Muscle layer of duodenum (tissue), 2 donors: ENCODE measurements at regions not wholly inside any gene's neighbourhood (a gene's known extent, or its start where the extent isn't known, plus 50 kb on each side); places are given as distances from the start of the nearest gene placed in this dataset.

Experiments used
- H3K27ac ChIP-seq: one replicate; pipeline ENCODE4 v1.7.0; 2013; ENCODE audit warnings: mild to moderate bottlenecking, low read length
- H3K27me3 ChIP-seq: one replicate; pipeline ENCODE4 v1.7.0; 2013; ENCODE audit warnings: low read depth, mild to moderate bottlenecking, control low read depth, low read length
- H3K36me3 ChIP-seq, 2 donors: one replicate each; pipeline ENCODE4 v1.7.0; 2013; ENCODE audit warnings: low read length in 2 of 2, control low read depth in 1 of 2, mild to moderate bottlenecking in 1 of 2; ENCODE audit not compliant: insufficient read depth in 2 of 2, control insufficient read depth in 1 of 2
- H3K4me1 ChIP-seq, 2 donors: one replicate each; pipeline ENCODE4 v1.7.0; 2013; ENCODE audit warnings: low read length in 2 of 2, mild to moderate bottlenecking in 2 of 2, control low read depth in 1 of 2, moderate library complexity in 1 of 2; ENCODE audit not compliant: insufficient read depth in 2 of 2, control insufficient read depth in 1 of 2
- H3K4me3 ChIP-seq, 2 donors: one replicate each; pipeline ENCODE4 v1.7.0; 2013; ENCODE audit warnings: low read length in 2 of 2, low read depth in 1 of 2, mild to moderate bottlenecking in 1 of 2
- H3K9me3 ChIP-seq, 2 donors: one replicate each; pipeline ENCODE4 v1.7.0; 2013; ENCODE audit warnings: low read length in 2 of 2, control low read depth in 1 of 2, mild to moderate bottlenecking in 1 of 2; ENCODE audit not compliant: control insufficient read depth in 1 of 2
- donor health status: healthy.

- H3K36me3 ChIP-seq, result no peaks in the 10 kb centered on the region
- H3K4me1 ChIP-seq, result peaks cover 8 to 20% of the 10 kb centered on the region in 2 donors
- no peaks in the 10 kb centered on the region for H3K27me3 ChIP-seq
- H3K27ac ChIP-seq, result peak overlapping the region; percentile 28
- H3K4me3 ChIP-seq, result no peak overlapping the region
- H3K9me3 ChIP-seq, result no peaks in the 10 kb centered on the region
These were observed 127.3 kb upstream of the PRICKLE2 start for GRCh38 chr3:64352639-64352992.

GRCh38 chr3:64351713-64352638 lies 126.7 kb upstream of the PRICKLE2 start:
- Histone ChIP-seq H3K27ac (peak overlapping the region; percentile 28), H3K4me3 (no peak overlapping the region), H3K9me3 (no peaks in the 10 kb centered on the region), H3K4me1 (peaks cover 8 to 20% of the 10 kb centered on the region in 2 donors), H3K27me3 (no peaks in the 10 kb centered on the region), H3K36me3 (no peaks in the 10 kb centered on the region)

GRCh38 chr3:64349551-64349950 lies 124.3 kb upstream of the PRICKLE2 start:
- Histone ChIP-seq H3K27me3 (no peaks in the 10 kb centered on the region), H3K4me1 (peaks cover 4 to 23% of the 10 kb centered on the region in 2 donors), H3K4me3 (no peak overlapping the region), H3K9me3 (no peaks in the 10 kb centered on the region), H3K27ac (no peak overlapping the region), H3K36me3 (no peaks in the 10 kb centered on the region)

DNA sequence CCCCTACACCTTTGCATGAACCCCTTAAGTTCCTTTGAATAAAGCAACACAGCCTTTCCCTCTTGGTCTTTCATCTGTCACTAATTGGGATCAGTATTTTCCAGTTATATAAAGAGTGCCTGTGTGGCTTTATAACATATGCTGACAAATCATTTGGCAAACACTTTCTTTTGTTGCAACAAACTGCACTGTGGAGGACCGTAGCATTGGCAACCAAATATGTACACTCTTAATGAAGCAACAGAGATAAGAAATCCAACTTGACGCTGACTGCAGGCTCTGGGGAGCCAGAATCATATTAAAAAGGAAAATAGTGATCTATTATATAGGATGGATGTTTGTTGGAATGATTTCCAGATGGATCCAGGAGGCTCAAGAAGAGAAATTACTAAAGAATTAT lies 120.1 kb upstream of the PRICKLE2 start:
- Histone ChIP-seq H3K9me3 (no peaks in the 10 kb centered on the region), H3K36me3 (no peaks in the 10 kb centered on the region), H3K4me3 (peak overlapping the region in 1 of 2 donors; percentile 7), H3K27ac (peak overlapping the region; percentile 84), H3K4me1 (peaks cover 8 to 34% of the 10 kb centered on the region in 2 donors), H3K27me3 (no peaks in the 10 kb centered on the region)

DNA sequence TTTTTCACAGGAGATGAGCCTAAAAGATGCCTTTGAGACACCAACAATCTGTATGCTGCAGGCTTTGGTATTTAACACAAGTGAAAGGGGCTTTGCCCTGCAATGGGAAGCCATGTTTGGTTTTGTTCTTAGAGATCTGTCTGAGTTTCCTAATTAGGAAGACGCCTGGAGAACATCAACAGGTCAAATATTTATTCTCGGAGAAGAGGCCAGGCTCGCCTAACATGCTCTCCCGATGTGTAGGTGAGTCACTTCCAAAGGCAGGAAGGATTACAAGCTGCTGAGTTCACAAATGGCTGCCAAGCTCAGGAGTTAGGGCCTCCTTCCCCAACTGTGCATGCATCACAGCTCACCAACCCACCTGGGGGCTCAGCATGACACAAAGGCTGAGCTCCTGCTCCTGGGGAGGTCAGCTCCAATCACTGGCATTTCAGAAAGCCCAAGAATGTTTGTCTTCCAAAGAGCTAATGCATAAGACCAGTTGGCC lies 119.5 kb upstream of the PRICKLE2 start:
- no peaks in the 10 kb centered on the region for H3K36me3 ChIP-seq
- H3K4me1 ChIP-seq, result peaks cover 8 to 30% of the 10 kb centered on the region in 2 donors
- peak overlapping the region; percentile 84 for H3K27ac ChIP-seq
- peak overlapping the region in 1 of 2 donors; percentile 7 for H3K4me3 ChIP-seq
- H3K27me3 ChIP-seq, result no peaks in the 10 kb centered on the region
- no peaks in the 10 kb centered on the region for H3K9me3 ChIP-seq

DNA sequence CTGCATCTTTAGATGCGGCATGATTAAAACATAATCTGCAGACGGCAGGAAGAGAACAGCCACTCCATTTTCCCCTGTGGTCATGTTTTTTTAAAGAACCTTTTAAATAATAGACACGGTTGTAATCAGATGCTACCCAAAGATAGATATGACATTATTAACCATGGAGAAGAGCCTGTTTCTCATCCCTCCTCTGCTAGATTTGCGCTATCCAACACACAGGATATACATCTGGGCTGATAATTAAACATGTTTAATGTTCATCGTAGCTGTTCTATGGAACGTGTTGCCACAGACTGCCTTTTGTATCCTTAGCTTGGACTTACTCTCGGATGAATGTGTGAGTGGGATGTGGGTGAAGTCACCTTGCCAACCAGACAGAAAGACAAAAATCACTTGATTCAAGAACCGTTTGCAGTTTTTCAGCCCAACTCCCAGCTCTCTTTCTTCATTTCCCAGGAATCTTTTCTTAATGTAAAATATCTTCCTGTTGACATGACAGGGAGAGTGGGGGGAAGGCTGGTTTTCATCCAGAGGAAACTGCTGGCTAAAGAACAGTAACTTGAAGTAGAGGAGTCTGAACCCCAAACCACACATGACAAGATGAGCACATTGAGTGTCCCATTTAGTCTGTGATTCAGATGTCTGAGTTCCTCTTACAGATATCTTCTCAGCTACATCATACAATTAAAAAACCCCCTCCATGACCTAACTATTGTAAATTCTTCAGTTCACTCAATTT lies 118.6 kb upstream of the PRICKLE2 start:
- H3K9me3 ChIP-seq, result no peaks in the 10 kb centered on the region
- H3K36me3 ChIP-seq, result no peaks in the 10 kb centered on the region
- H3K27ac ChIP-seq, result peak overlapping the region; percentile 84
- H3K27me3 ChIP-seq, result no peaks in the 10 kb centered on the region
- H3K4me3 ChIP-seq, result no peak overlapping the region
- peaks cover 8 to 30% of the 10 kb centered on the region in 2 donors for H3K4me1 ChIP-seq

DNA sequence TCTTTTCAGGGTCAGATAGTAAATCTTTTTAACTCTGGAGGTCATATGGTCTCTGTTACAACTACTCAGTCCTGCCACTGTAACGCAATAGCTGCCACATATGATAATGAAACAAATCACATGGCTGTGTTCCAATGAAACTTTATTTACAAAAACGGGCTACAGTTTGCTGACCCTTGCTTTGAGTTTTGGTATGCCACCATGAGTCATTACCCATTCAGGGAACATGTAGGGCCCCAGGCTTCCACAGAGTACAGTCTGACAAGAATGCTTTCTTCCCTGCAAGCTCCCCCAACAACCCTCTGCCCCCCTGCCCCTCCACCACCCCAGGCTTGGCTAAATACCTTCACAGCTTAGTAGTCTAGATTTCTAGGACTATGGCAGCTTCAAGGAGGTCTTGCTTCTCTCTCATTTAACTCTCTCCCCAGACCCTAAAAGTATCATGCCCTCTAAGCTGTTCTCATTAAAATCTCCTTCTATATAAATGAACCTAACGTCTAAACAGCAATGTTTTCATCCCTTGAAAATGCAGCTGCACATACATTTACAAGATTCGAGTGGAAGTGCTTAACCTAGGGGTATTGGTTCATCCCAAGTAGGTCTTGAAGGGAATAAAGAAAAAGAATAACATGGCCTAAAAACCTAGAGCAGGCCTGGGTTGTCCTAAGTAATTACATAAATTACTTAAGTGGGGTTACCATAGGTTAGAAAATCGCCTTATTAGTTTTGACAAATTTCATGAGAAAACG lies 117.8 kb upstream of the PRICKLE2 start:
- Histone ChIP-seq H3K36me3 (no peaks in the 10 kb centered on the region), H3K27ac (peak overlapping the region; percentile 84), H3K27me3 (no peaks in the 10 kb centered on the region), H3K4me3 (no peak overlapping the region), H3K9me3 (no peaks in the 10 kb centered on the region), H3K4me1 (peaks cover 8 to 30% of the 10 kb centered on the region in 2 donors)

DNA sequence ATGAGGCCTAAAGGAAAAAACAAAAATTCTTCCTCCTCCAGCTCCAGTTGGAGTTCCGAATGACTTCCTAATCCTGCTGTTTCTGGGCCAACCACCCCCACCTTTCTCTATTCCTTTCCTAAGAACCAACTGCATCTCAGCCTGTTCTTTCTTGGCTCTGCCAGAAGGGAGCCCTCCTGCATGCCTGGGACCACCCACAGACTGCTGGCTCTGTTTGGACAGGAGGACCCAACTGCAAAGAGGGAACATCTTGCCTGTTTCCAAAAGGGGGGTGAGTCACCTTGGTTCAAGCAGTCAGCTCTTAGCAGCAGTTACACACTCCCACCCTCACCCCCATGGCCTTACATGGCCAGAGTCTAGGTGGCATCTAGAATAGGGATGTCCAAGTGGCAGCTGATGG lies 116.0 kb upstream of the PRICKLE2 start:
- Histone ChIP-seq H3K27ac (peak overlapping the region; percentile 85), H3K4me1 (peaks cover 8 to 30% of the 10 kb centered on the region in 2 donors), H3K4me3 (peak overlapping the region in 1 of 2 donors; percentile 30), H3K36me3 (no peaks in the 10 kb centered on the region), H3K9me3 (no peaks in the 10 kb centered on the region), H3K27me3 (no peaks in the 10 kb centered on the region)

DNA sequence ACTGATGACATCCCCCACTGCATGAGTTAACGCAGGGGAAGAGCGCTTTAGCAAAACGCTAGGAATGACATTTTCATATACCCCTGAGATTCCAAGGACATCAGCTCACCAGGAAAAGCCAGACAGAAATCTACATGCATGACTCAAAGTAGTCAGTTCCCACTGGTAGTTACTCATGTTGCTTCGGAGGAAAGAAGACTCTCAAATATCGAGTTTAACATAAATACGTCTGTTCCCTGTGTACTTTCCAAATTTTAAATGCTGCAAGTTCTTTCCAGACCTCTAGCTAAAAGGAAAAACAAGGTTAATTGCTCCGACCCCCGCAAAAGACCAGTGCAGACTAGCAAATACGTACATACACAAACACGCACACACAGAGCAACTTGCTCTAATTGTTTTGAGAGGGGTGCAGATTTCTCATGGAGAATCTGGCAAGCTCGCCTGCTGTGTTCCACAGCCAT lies 115.4 kb upstream of the PRICKLE2 start:
- H3K27ac ChIP-seq, result peak overlapping the region; percentile 85
- H3K4me3 ChIP-seq, result no peak overlapping the region
- no peaks in the 10 kb centered on the region for H3K27me3 ChIP-seq
- H3K9me3 ChIP-seq, result no peaks in the 10 kb centered on the region
- H3K36me3 ChIP-seq, result no peaks in the 10 kb centered on the region
- H3K4me1 ChIP-seq, result peaks cover 8 to 28% of the 10 kb centered on the region in 2 donors

- Histone ChIP-seq H3K4me3 (no peak overlapping the region), H3K27ac (no peak overlapping the region), H3K36me3 (no peaks in the 10 kb centered on the region), H3K27me3 (no peaks in the 10 kb centered on the region), H3K9me3 (no peaks in the 10 kb centered on the region), H3K4me1 (peaks cover 2 to 5% of the 10 kb centered on the region in 2 donors)
These were observed 111.2 kb upstream of the PRICKLE2 start for GRCh38 chr3:64336488-64336887.
